NCI-H1694 treated with DMSO at 0.1 percent for 48 hours (cell line): ENCODE measurements at regions not wholly inside any gene's neighbourhood (a gene's known extent, or its start where the extent isn't known, plus 50 kb on each side); places are given as distances from the start of the nearest gene placed in this dataset.
A peak's percentile ranks its signal among the peaks of the same experiment; 100 is the strongest.
"Not testable (repeated sequence)": the region's sequence is repeated elsewhere in the genome, so short reads cannot be mapped to it uniquely, and the experiment has no call there.

Source experiments
- DNase-seq: peaks from one replicate; lab custom pipeline; 2025; lab: John Stamatoyannopoulos, UW

- DNase-seq = no peak
Measured at GRCh38 chr9:26789959-26790358, 102.6 kb downstream of the CAAP1 start.

- DNase-seq = no peak
Measured at GRCh38 chr9:26786564-26786963, 106.0 kb downstream of the CAAP1 start.

- DNase-seq = no peak
Measured at GRCh38 chr9:26782899-26783298, 109.7 kb downstream of the CAAP1 start.

GRCh38 chr9:26781906-26782305 lies 110.7 kb downstream of the CAAP1 start:
- DNase-seq = no peak

DNA sequence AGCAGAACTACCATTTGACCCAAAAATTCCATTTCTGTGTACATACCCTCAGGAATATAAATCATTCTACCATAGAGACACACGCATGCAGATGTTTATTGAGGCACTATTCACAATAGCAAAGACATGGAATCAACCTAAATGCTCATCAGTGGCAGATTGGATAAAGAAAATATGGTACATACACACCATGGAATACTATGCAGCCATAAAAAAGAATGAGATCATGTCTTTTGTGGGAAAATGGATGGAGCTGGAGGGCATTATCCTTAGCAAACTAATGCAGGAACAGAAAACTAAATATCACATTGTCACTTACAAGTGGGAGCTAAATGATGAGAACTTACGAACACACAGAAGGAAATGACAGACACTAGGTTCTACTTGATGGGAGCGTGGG lies 112.3 kb downstream of the CAAP1 start:
- not testable (repeated sequence) for DNase-seq

GRCh38 chr9:26779062-26779461 lies 113.5 kb downstream of the CAAP1 start:
- no peak for DNase-seq

DNA sequence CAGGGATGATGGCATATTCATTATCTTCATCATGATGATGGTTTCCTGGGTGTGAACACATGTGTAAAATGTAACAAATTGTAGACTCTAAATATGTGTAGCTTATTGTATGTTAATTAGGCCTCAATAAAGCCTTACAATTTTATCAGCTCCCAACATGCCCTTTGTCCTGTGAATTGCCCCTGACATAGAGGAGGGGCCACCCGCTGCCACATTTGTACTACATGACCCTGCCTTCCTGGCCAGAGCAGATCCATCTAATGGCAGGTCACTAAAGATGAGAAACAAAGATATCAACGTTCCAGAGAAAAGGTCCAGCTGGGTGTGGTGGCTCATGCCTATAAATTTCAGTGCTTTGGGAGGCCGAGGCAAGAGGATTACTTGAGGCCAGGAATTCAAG lies 117.2 kb downstream of the CAAP1 start:
- DNase-seq = no peak

DNA sequence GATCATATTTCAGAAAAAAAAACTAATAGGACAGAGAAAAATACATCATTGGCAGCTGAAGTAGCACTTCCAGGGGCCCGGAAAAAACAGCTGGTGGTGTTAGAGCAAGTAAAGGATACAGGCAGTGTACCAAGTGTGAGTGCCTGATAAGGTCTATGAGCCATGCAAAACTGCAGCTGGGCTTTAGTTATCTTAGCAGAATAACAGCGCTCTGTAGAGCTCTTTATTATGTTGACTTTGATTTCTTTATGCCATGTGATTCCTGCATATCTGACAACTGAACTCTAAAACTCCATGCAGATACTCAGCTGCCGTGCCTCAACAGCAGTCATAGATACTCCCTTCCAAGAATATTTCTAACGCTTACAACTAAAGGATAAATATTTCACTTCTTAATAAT lies 119.5 kb downstream of the CAAP1 start:
- DNase-seq = no peak

- DNase-seq = no peak
Measured at GRCh38 chr9:26770821-26771220, 121.8 kb downstream of the CAAP1 start.

DNA sequence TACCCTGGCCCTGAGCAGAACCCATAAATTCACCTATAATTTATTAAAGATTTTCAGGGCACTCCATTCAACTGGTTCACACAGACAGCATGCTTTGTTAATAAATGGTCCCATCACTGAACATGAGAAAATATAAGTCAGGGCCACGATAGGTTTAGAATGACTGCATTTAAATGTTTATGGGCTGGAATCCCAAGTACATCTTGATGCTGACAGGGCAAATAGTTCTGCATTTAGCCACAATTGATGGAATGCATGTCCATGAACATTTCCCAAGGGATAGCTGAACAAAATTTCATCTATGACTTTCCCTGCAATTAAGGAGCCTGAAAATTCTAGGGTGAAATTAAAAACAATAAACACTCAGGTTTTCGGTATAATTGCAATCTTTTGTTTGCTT lies 124.5 kb downstream of the CAAP1 start:
- no peak for DNase-seq

DNA sequence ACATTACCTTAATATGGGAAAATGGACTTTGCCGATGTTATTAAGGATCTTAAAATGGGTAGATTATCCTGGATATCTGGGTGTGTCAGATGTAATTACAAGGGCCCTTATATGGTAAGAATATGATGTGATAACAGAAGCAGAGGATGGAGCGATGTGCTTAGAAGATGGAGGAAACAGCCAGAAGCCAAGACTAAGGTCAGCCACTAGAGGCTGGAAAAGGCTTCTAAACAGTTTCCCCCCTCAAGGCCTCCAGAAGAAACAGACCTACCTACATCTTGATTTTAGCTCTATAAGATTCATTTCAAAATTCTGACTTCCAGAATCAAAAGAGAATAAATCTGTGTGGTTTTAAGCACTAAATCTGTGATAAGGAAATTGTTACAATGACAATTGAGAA lies 131.9 kb downstream of the CAAP1 start:
- DNase-seq = no peak

DNA sequence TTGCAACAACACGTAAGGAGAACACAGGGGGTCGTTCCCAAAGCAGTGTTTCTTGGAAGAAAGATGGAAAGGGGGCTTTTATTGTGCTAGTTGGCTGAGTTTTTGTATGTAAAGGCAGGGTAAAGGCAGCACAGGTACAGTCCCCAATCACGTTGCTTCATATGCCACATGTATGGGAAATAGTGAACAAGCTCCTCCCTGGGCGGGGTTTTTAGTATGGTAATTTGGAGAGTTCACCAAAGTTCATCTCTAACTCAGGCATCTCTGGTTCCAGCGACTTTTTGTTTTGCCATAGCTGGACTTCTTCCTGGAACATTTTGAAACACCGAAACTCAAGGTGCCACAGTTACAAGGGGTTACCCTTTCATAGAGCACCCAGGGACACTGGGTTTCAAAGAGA lies 133.9 kb downstream of the CAAP1 start:
- DNase-seq = no peak

GRCh38 chr9:26756881-26757280 lies 135.7 kb downstream of the CAAP1 start:
- no peak for DNase-seq

GRCh38 chr9:26755476-26755875 lies 137.1 kb downstream of the CAAP1 start:
- DNase-seq = no peak

DNA sequence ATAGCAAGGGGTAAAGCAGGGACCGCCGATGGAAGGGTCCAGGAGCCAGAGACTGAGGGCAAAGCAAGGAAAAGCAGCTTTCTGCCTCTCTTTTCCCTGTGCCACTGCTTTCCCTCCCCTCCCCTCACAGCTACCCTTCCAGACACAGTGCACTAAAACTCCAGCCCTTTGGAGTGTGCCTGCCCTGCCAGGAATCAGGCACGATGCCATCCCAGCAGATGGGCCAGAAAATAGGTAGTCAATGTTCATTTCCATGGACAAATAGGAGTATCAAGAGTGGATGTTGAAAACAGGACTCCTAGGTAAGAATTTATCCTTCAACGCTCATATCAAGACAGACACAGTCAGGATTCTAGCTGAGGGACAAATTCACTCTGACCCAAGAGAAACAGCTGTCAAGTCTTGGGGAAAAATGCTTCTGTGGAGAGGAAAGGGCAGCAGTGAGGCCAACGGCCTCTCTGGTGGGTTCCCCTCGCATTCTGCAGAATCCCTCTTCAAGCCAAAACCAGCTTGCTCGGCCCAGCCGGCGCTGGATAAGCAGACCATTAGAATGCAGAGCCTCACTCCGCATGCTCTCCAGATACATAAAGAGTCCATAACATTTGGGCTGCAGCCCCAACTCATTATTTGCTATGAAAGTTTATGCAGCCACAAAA lies 138.0 kb downstream of the CAAP1 start:
- DNase-seq = peak; percentile 17

- DNase-seq = no peak
Measured at GRCh38 chr9:26753971-26754370, 138.6 kb downstream of the CAAP1 start.

DNA sequence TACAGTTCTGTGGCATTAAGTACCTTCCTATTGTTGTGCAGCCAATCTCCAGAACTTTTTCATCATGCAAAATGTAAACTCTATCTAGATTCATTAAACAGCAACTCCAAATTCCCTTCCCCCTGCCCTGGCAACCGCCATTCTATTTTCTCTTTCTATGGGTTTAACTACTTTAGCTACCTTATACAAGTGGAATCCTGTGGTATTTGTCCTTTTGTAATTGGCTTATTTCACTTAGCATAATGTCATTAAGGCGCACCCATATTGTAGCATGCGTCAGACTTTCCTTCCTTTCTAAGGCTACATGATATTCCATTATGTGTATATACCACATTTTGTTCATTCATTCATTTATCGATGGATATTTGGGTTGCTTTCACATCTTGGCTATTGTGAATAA lies 142.4 kb downstream of the CAAP1 start:
- no peak for DNase-seq

- DNase-seq = no peak
Measured at GRCh38 chr9:26748449-26749058, 144.0 kb downstream of the CAAP1 start.

GRCh38 chr9:26747611-26748010 lies 145.0 kb downstream of the CAAP1 start:
- no peak for DNase-seq

DNA sequence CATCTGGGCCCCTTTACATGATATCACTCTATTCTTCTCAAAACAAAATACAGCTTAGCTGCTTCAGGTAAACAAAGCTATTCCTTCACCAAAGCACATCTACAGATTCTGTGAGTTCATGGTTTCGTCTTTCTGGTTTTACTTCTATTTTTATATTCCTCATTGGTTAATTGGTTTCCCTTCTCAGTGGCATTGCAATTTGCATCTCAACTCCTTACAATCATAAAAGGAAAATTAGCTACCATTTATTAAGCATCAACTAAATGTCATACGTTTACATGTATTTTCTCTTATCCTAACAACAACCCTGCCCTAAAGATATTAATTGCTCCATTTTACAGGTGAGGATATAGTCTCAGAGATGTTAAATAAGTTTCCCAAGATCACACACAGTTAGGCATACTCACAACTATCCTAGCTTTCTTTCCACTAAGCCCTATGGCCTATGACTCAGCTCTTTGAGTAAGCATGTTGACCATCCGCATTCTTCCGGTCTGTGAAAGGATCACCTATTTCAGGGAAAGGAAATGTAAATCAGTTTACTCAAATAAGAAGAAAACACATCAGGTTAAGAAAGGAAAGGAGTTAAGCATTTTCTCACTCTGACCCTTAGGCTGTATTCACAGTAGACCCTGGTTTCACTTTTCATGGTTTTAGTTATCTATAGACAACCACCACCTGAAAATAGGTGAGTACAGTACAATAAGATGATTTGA lies 146.1 kb downstream of the CAAP1 start:
- no peak for DNase-seq

- no peak for DNase-seq
Measured at GRCh38 chr9:26745111-26745510, 147.5 kb downstream of the CAAP1 start.

DNA sequence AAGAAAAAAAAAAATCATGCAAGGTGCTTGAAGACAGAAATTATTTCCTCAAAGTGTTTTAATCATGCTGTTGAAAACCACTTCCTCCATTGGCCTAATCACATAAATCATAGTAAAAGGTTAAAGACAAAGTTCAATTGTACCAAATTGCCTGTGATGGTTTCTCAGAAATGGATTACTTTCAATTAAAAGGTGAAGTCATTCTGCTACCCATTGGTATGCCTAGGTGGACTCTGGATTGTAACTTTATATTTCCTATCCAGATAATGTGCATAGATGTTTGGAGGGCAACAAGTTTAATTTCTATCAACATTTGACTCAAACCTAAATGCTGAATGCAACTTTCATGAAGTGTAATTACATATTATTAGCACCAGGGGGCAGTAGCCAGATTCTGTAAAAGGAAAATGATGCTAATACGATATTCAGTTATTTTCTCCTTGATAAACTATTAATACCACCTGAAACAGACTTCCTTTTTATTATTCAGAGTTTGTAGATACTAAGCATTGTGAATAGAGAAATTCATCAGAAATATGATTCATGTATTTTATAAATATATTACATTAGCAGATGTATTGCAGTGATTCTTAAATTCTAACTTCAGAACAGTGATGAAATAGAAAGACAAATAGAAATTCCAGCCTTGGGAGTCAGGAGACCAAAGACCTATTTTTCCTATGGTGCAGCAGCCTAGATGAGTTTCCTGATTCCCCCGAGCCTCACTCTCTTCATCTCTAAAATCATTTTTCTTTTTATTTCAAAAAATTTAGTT lies 148.2 kb downstream of the CAAP1 start:
- DNase-seq = peak; percentile 47
